ENCODE measurements at regions not wholly inside any gene's neighbourhood (a gene's known extent, or its start where the extent isn't known, plus 50 kb on each side); places are given as distances from the start of the nearest gene placed in this dataset.

- TF ChIP-seq CREB1 (CRISPR knock-in tag; IDR thresholded peaks at IDR 0.05; ENCODE audit: low read depth) (no peak), STAT1 (IDR thresholded peaks at IDR 0.05; ENCODE audit: unreplicated experiment) (no peak), JUNB (IDR thresholded peaks at IDR 0.05; ENCODE audit: unreplicated experiment) (no peak), ZNF331 (CRISPR knock-in tag; IDR thresholded peaks at IDR 0.05; ENCODE audit: low read depth) (no peak)
These were observed 88.4 kb upstream of the RAP2B start (continued) for GRCh38 chr3:153073636-153074035.

GRCh38 chr3:153078826-153079225, 83.2 kb upstream of the RAP2B start:
- no peak overlapping the region for H3K4me2 ChIP-seq
- H3K4me3 Mint-ChIP-seq, result no peak overlapping the region
- no peaks in the 10 kb centered on the region for H3K36me3 ChIP-seq (ENCODE audit: insufficient read depth)
- no peaks in the 10 kb centered on the region for H3K9me3 Mint-ChIP-seq
- ATAC-seq, result no peak
- no peaks in the 10 kb centered on the region for H3K4me1 ChIP-seq (ENCODE audit: insufficient read depth)
- H4K20me1 ChIP-seq (replicated peaks; ENCODE audit: insufficient read depth), result no peaks in the 10 kb centered on the region
- no peak for DNase-seq (ENCODE audit: low spot score)
- no peak overlapping the region for H3K27ac ChIP-seq (ENCODE audit: low read depth)
- H3K27me3 Mint-ChIP-seq (ENCODE audit: insufficient read depth, low read depth, poor library complexity), result peaks cover 4% of the 10 kb centered on the region
- H3K27ac Mint-ChIP-seq, result no peak overlapping the region
- H3F3A ChIP-seq (replicated peaks; ENCODE audit: low read depth), result no peaks in the 10 kb centered on the region
- H2AFZ ChIP-seq, result peak overlapping the region; percentile 69; the same call in 1 of the 2 replicates
- no peaks in the 10 kb centered on the region for H3K27me3 ChIP-seq (ENCODE audit: insufficient read depth)
- H3K79me2 ChIP-seq (replicated peaks; ENCODE audit: insufficient read depth), result no peaks in the 10 kb centered on the region
- H3K9me2 ChIP-seq (ENCODE audit: insufficient read depth), result no peaks in the 10 kb centered on the region
- TF ChIP-seq ZNF331 (CRISPR knock-in tag; IDR thresholded peaks at IDR 0.05; ENCODE audit: low read depth) (no peak), ZNF462 (CRISPR knock-in tag; IDR thresholded peaks at IDR 0.05) (no peak), REST (IDR thresholded peaks at IDR 0.05; ENCODE audit: unreplicated experiment) (no peak), CREB1 (CRISPR knock-in tag; IDR thresholded peaks at IDR 0.05; ENCODE audit: low read depth) (no peak), JUNB (IDR thresholded peaks at IDR 0.05; ENCODE audit: unreplicated experiment) (no peak)
- no peaks in the 10 kb centered on the region for H3K36me3 Mint-ChIP-seq (ENCODE audit: low read depth)
- no peak overlapping the region for H3K4me3 ChIP-seq
- H3K4me1 Mint-ChIP-seq, result 0 out of 3 replicates have a peak, but pooled peaks cover under 1% of the 10 kb centered on the region

Measured in GM23338 (cell line).